ENCODE measurements at regions not wholly inside any gene's neighbourhood (a gene's known extent, or its start where the extent isn't known, plus 50 kb on each side); places are given as distances from the start of the nearest gene placed in this dataset.

DNA sequence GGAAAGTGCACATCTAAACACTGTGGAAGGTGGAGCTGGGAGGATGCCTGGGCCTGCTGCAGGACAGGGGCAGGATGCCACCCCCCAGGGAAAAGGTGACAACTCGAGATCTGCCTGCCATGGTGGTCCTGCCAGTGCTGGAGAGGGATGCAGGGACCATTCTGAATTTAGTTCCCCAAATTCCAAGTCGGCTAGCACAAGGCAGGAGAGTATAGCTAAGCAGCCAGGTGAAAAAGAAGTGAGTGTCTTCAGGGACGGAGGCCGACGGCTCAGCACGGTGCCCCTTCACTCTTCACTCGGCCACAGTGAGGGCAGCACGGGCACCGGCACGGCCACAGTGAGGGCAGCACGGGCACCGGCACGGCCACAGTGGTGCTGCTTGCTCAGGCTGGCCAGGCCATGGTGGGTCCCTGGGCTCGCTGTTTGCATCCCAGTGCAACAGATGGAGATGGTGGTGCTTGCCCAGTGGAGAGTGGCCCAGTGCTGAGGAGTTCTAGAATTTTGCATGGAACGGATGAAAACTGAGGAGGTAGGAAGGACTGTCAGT, 161.3 kb upstream of the SHH start:
- peaks cover 20% of the 10 kb centered on the region for H3K27me3 ChIP-seq
- H3K4me3 ChIP-seq (ENCODE audit: low read depth, low read length) = no peak overlapping the region
- DNase-seq = no peak
- H3K9me3 ChIP-seq = no peaks in the 10 kb centered on the region
- H3K4me1 ChIP-seq = no peaks in the 10 kb centered on the region
- TF ChIP-seq, protein P1, sequence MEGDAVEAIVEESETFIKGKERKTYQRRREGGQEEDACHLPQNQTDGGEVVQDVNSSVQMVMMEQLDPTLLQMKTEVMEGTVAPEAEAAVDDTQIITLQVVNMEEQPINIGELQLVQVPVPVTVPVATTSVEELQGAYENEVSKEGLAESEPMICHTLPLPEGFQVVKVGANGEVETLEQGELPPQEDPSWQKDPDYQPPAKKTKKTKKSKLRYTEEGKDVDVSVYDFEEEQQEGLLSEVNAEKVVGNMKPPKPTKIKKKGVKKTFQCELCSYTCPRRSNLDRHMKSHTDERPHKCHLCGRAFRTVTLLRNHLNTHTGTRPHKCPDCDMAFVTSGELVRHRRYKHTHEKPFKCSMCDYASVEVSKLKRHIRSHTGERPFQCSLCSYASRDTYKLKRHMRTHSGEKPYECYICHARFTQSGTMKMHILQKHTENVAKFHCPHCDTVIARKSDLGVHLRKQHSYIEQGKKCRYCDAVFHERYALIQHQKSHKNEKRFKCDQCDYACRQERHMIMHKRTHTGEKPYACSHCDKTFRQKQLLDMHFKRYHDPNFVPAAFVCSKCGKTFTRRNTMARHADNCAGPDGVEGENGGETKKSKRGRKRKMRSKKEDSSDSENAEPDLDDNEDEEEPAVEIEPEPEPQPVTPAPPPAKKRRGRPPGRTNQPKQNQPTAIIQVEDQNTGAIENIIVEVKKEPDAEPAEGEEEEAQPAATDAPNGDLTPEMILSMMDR (IDR thresholded peaks at IDR 0.05; ENCODE audit: low read depth, low read length) = no peak
- no peaks in the 10 kb centered on the region for H3K36me3 ChIP-seq

DNA sequence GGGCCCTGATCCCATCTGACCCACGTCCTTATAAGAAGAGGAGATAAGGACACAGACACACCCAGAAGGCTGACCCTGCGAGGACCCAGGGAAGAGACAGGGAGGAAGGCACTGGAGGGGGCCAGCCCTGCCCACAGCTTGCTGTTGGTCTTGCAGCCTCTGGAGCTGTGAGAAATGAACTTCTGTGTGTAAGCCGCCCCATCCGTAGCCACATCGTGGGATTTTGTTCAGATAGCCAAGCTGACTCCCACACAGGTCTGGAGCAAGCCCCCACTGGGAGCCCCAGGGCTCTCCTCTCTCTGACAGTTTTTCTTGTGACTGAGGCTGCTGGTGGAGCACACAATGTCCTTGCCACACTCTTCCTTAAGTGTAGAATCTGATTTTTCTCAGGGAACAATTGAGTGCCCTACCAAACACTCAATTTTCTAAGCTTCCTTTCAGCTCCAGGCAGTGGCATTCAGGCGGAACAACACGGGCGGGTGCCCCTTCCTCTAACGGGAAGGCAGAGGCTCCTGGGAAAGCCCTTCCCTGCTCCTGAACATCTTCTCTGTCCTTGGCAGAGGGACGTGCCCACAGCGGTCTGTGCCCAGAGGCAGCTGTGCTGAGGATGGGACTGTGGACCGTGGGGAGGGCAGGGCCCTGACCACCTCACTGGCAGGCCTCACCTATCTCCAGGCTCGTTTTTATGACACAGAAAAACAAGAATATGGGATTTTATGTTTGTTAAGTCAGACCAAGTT, 160.6 kb upstream of the SHH start:
- Histone ChIP-seq H3K27me3 (peaks cover 15% of the 10 kb centered on the region; the same call in 1 of the 2 replicates), H3K36me3 (no peaks in the 10 kb centered on the region), H3K4me1 (no peaks in the 10 kb centered on the region), H3K4me3 (ENCODE audit: low read depth, low read length) (no peak overlapping the region), H3K9me3 (no peaks in the 10 kb centered on the region)
- TF ChIP-seq, protein P1 (IDR thresholded peaks at IDR 0.05; ENCODE audit: low read depth, low read length) = no peak
- DNase-seq = no peak

DNA sequence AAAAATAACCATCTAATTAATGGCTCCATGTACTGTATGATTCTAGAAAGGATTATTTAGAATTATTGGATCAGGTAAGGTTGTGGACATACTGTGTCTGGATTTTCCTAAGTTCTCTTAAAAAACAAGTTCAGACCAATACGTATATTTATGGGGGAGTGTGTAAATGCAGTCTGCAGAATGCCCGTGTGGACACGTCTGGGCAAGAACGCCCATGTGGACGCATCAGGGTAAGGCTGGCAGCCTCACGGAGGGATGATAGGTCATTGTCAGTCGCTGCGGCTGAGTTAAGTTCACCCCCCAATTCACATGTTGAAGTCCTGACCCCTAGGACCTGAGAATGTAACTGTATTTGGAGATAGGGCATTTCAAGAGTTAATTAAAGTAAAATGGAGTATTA, 160.0 kb upstream of the SHH start:
- Histone ChIP-seq H3K9me3 (no peaks in the 10 kb centered on the region), H3K36me3 (no peaks in the 10 kb centered on the region), H3K4me3 (ENCODE audit: low read depth, low read length) (no peak overlapping the region), H3K4me1 (no peaks in the 10 kb centered on the region), H3K27me3 (peaks cover 15% of the 10 kb centered on the region; the same call in 1 of the 2 replicates)
- DNase-seq = no peak
- TF ChIP-seq, protein P1 (IDR thresholded peaks at IDR 0.05; ENCODE audit: low read depth, low read length) = no peak

DNA sequence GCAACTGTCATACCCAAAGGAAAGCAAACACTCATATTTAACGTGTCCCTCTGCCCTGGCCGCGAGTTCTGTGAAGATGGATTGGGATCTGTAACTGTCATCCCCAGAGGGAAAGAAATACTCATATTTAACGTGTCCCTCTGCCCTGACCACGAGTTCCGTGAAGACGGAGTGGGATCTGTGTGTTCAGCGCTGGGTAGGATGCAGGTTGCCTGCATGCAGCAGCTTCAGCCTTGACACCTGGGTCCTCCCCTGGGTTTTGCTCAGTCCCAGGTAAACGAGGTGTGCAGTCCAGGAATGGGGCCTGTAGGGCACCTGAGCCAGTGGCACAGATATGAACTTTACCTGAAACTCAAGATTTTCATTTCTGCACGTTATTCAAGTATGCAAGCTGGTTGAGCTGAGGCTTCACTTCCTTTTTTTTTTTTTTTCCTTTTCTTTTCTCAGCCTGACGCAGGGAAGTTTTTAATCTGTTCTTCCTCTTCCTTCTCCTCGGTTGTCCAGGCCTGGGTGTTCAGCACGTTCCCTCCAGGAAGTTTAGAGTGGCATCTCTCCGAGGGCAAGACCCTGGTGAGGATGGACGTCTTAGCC, 159.0 kb upstream of the SHH start:
- no peak overlapping the region for H3K4me3 ChIP-seq (ENCODE audit: low read depth, low read length)
- H3K27me3 ChIP-seq = peaks cover 10% of the 10 kb centered on the region; the same call in 1 of the 2 replicates
- no peaks in the 10 kb centered on the region for H3K36me3 ChIP-seq
- no peak for DNase-seq
- TF ChIP-seq, protein P1 (IDR thresholded peaks at IDR 0.05; ENCODE audit: low read depth, low read length) = no peak
- H3K4me1 ChIP-seq = no peaks in the 10 kb centered on the region
- no peaks in the 10 kb centered on the region for H3K9me3 ChIP-seq

DNA sequence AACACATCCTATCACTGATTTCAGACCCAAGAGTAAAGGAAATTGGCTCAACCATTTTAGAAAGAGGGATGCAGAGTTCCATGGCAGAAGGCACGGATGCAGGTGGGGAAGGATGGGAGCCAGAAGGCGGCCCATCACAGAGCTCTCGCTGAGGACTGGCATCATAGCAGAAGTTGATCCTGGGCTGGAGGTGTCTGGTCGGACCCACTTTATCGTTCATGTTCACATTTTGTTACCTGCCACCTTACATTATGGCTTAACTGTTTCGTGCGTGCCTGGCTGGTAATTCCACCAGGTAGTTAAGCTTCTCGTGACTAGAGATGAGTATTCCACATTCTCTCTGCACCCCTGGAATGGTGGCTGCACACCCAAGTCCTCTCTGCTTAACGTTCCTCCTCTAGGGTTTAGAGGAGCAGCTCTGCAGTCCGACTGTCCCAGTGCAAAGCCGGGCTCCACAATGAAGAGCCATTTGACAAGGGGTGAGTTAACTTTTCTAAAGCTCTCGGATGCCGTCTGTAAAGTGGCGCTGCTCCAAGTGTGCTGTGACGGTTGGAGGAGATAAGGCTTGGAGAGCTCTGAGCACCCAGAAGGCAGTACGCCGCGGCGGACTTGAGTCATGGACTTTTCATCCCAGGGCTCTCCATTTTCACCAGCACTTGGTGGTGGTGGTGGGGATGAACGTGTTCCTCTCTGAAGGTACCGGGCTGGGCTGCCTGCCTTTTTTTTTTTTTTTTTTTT, 157.1 kb upstream of the SHH start:
- TF ChIP-seq, protein P1 (IDR thresholded peaks at IDR 0.05; ENCODE audit: low read depth, low read length) = no peak
- DNase-seq = no peak
- H3K27me3 ChIP-seq = peaks cover 2% of the 10 kb centered on the region
- H3K9me3 ChIP-seq = no peaks in the 10 kb centered on the region; the same call in 1 of the 2 replicates
- no peaks in the 10 kb centered on the region for H3K4me1 ChIP-seq
- no peaks in the 10 kb centered on the region for H3K36me3 ChIP-seq
- H3K4me3 ChIP-seq (ENCODE audit: low read depth, low read length) = no peak overlapping the region
